HT-29 (cell line): ENCODE measurements at regions not wholly inside any gene's neighbourhood (a gene's known extent, or its start where the extent isn't known, plus 50 kb on each side); places are given as distances from the start of the nearest gene placed in this dataset.

Experiments
- DNase-seq: peaks from one replicate; pipeline ENCODE4 v3.0.0-alpha.2; 2015; ENCODE audit warnings: low spot score

GRCh38 chr3:176723758-176724393 is 473.4 kb downstream of the TBL1XR1 start:
- DNase-seq, result no peak

- no peak for DNase-seq
Measured at GRCh38 chr3:176714034-176714433, 483.2 kb downstream of the TBL1XR1 start.

- no peak for DNase-seq
Measured at GRCh38 chr3:176712191-176712590, 485.1 kb downstream of the TBL1XR1 start.

- no peak for DNase-seq
Measured at GRCh38 chr3:176699288-176699687, 498.0 kb downstream of the TBL1XR1 start.

DNA sequence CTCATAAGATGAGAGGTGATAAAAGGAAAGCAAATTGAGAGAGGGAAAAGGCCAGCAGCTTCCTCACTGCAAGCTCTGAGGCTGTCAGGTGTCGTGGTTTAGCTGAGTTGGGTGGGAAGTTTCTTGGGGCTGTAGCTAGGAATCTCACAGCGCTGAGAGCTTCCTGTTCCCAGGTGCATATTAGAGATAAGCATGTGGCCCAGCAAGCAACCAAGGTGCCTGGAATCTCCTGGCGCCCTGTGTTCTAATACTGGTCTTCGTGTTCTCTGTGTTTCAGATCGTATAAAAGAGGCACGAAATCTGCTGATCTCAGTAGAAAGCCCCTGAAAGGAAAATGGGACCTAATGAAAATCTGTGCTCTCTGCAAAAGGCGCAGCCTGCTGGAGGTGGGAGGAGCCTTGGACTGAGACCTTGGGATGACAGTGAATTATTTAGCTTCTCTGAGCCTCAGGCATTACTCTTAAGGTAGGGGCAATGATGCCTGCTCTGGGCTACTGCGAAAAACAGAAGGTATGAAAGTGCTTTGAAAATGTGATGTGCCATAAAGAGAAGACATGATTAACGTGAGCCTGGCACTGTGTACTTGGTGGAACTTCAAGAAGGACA is 499.9 kb downstream of the TBL1XR1 start:
- no peak for DNase-seq

DNA sequence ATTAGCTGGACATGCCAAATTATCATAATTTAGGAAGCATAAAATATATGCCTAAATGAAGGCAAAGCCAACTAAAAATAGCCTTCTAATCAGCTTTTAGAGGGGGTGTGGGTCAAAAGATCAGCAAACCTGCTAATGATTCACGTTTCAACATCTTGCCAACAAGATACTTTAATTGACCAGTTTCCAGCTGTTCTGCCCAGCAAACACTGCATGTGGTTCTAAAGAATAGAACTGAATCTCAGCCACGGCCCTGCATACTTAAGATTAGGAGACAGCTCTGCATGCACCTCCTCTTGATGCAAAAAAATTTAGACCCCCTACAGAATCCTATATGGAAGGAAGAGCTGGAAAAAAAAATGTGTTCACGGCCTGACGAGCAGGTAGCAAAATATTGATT is 500.5 kb downstream of the TBL1XR1 start:
- DNase-seq, result no peak

DNA sequence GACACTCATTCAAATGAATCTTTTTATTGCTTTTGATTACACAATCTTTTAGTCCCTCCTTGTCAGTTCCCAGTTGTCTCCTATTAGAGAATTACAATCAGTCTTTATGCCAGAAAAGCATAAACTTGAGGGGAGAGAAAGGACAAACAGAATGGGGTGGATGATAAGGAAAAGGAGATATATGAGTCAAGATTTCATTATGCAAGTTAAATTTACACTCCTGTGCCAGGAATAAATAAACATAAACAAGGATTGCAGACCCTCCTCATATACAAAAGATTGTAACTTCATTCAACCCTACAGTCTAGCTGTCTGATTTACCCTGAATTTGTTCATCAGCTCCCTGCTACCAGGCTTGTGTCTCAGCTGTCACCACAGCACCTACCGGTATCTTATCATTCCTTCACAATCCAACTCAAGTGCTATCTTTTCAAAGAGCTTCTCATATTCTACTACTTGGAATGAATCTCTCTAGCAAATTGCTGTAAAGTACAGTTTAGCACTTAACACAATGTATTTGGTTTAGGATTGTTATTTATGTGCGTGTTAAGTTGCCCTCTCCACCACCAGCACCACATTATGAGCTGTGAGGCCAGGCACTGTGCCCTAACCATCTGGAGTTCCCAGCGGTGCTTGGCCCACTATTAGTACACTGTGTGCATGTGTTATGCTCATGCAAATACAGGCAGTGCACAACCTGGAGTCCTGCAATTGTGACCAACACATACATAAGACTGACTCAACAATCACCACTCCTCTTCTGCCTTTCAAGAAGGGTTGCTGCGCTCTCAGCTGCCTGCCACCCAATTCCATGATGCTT is 504.1 kb downstream of the TBL1XR1 start:
- DNase-seq, result no peak

GRCh38 chr3:176692199-176692965 is 504.9 kb downstream of the TBL1XR1 start:
- no peak for DNase-seq

- DNase-seq, result no peak
Measured at GRCh38 chr3:176690083-176690869, 507.0 kb downstream of the TBL1XR1 start.

DNA sequence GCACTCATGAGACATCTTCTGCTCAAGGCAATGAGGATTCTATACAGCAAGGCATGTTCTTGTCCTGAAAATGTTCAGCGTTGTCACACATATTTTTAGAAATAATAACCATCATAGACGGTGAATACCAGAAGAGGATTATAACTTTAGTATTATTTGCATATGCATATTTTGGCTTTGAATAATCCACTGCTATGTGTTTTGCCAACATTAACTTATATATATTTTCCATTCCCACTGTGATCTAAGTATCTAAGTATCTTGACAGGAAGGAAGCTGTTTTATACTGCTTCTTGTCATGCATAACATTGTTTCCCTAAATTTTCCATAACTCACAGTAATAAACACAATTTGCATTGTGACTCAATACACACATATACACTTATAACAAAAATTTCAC is 509.5 kb downstream of the TBL1XR1 start:
- DNase-seq, result no peak

DNA sequence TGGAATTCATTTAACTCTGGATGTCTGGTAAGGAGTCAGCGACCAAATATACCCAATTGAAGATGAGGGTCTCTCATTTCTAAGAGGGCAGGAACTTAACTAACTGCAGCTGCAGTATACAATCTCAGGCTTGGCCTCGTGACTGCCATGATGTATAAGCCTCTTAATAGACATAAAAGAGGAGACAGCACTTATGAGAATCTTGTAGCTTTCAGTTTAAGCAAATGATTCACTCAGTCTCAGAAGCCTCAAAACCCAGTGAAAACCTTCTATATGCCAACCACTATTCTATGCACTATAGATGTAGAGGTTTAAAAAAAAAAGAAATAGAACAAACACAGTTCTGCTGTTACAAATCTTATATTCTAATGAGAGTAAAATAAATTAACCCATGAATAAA is 513.9 kb downstream of the TBL1XR1 start:
- DNase-seq, result no peak

- peak; percentile 49 for DNase-seq
Measured at GRCh38 chr3:176663837-176664831, 533.1 kb downstream of the TBL1XR1 start.

DNA sequence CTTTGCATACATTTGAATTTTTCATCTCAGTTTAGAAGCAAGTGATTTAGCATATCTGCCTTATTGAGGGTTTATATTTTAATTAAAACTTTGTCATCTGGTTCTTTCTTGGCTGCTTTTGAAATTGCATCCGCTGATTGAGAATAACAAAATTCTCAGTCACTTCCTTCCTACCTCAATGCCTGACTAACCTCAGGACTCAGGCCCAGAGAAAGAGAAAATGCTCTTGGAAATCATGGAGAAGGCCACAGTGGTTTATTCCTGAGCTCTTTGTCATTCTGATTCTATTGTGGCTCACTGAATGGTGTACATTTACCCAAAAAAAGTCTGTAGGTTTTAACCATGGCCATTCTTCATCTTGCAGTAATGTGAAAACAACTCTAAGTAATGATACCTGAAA is 533.9 kb downstream of the TBL1XR1 start:
- DNase-seq, result no peak

GRCh38 chr3:176661432-176661964 is 535.8 kb downstream of the TBL1XR1 start:
- DNase-seq, result no peak

GRCh38 chr3:176655404-176656094 is 541.7 kb downstream of the TBL1XR1 start:
- no peak for DNase-seq

GRCh38 chr3:176651622-176652021 is 545.7 kb downstream of the TBL1XR1 start:
- DNase-seq, result no peak

- peak; percentile 1 for DNase-seq
Measured at GRCh38 chr3:176650478-176650877, 546.8 kb downstream of the TBL1XR1 start.

DNA sequence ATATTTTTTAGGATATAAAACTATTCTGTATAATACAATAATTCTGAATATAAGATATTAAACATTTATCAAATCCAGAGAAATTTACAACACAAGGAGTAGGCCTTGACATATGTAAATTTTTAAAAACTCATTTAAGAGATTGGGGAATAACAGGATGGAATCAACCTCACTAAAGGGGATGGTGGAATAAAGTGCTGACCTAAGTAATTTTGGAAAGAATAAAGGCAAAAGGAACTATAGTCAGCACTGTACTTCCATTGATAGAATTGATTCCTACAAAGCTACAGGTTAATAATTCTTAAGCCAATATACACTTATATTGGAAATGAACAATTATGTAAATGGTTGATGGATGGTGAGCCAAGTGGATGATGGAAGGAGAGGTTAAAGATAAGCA is 549.3 kb downstream of the TBL1XR1 start:
- no peak for DNase-seq

DNA sequence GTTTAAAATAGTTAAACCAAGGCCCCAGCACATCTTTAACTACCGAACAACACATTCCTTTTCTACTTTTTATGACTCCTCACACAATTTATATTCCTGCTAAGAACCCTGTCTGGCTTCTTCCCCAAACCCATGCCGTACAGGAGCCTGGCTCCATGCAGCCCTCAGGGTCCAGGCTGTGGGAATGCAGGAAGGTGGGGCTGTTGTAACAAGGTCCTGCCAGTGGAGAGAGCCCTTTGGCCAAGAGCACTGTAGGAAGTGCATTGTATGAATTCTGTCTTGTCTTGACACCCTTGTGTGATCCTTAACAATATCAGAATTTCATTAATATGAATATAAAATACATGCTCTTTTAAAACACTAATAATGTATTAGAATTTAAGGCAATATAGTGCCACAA is 563.8 kb downstream of the TBL1XR1 start:
- DNase-seq, result no peak
